ENCODE measurements at regions not wholly inside any gene's neighbourhood (a gene's known extent, or its start where the extent isn't known, plus 50 kb on each side); places are given as distances from the start of the nearest gene placed in this dataset.

GRCh38 chr2:196334710-196335109 lies 163.3 kb upstream of the STK17B start:
- TF ChIP-seq CREB1 (IDR thresholded peaks at IDR 0.05; ENCODE audit: low read depth) (no peak), NFIC (IDR thresholded peaks at IDR 0.05) (no peak), EGR1 (IDR thresholded peaks at IDR 0.05) (no peak), YY1 (IDR thresholded peaks at IDR 0.05; ENCODE audit: low read depth) (no peak), TAF1 (IDR thresholded peaks at IDR 0.05; ENCODE audit: low read depth) (no peak), REST (IDR thresholded peaks at IDR 0.05; ENCODE audit: low read depth) (no peak), TCF12 (IDR thresholded peaks at IDR 0.05; ENCODE audit: low read depth) (no peak), EP300 (IDR thresholded peaks at IDR 0.05; ENCODE audit: borderline replicate concordance) (no peak), CEBPB (IDR thresholded peaks at IDR 0.05) (no peak), USF1 (IDR thresholded peaks at IDR 0.05) (no peak), RAD21 (IDR thresholded peaks at IDR 0.05; ENCODE audit: low read depth) (no peak), FOXM1 (IDR thresholded peaks at IDR 0.05; ENCODE audit: borderline replicate concordance, low read depth) (no peak), MAX (IDR thresholded peaks at IDR 0.05) (no peak), TEAD4 (IDR thresholded peaks at IDR 0.05) (no peak), ZBTB7A (IDR thresholded peaks at IDR 0.05; ENCODE audit: low read depth) (no peak)

- TF ChIP-seq YY1 (IDR thresholded peaks at IDR 0.05; ENCODE audit: low read depth) (no peak), EGR1 (IDR thresholded peaks at IDR 0.05) (no peak), RAD21 (IDR thresholded peaks at IDR 0.05; ENCODE audit: low read depth) (no peak), ZBTB7A (IDR thresholded peaks at IDR 0.05; ENCODE audit: low read depth) (no peak), EP300 (IDR thresholded peaks at IDR 0.05; ENCODE audit: borderline replicate concordance) (no peak), MAX (IDR thresholded peaks at IDR 0.05) (no peak), CEBPB (IDR thresholded peaks at IDR 0.05) (no peak), FOXM1 (IDR thresholded peaks at IDR 0.05; ENCODE audit: borderline replicate concordance, low read depth) (no peak), CREB1 (IDR thresholded peaks at IDR 0.05; ENCODE audit: low read depth) (no peak), TEAD4 (IDR thresholded peaks at IDR 0.05) (no peak), USF1 (IDR thresholded peaks at IDR 0.05) (no peak), TCF12 (IDR thresholded peaks at IDR 0.05; ENCODE audit: low read depth) (no peak), TAF1 (IDR thresholded peaks at IDR 0.05; ENCODE audit: low read depth) (no peak)
These were observed 163.8 kb upstream of the STK17B start for GRCh38 chr2:196335221-196335634.

- TF ChIP-seq EGR1 (IDR thresholded peaks at IDR 0.05): no peak
- TF ChIP-seq CREB1 (IDR thresholded peaks at IDR 0.05; ENCODE audit: low read depth): no peak
- no peak for TF ChIP-seq REST (IDR thresholded peaks at IDR 0.05; ENCODE audit: low read depth)
- TF ChIP-seq TCF12 (IDR thresholded peaks at IDR 0.05; ENCODE audit: low read depth): no peak
- no peak for TF ChIP-seq TEAD4 (IDR thresholded peaks at IDR 0.05)
- no peak for TF ChIP-seq YY1 (IDR thresholded peaks at IDR 0.05; ENCODE audit: low read depth)
- TF ChIP-seq USF1 (IDR thresholded peaks at IDR 0.05): no peak
- no peak for TF ChIP-seq RAD21 (IDR thresholded peaks at IDR 0.05; ENCODE audit: low read depth)
- TF ChIP-seq CEBPB (IDR thresholded peaks at IDR 0.05): no peak
- no peak for TF ChIP-seq ZBTB7A (IDR thresholded peaks at IDR 0.05; ENCODE audit: low read depth)
- no peak for TF ChIP-seq MAX (IDR thresholded peaks at IDR 0.05)
- no peak for TF ChIP-seq FOXM1 (IDR thresholded peaks at IDR 0.05; ENCODE audit: borderline replicate concordance, low read depth)
- no peak for TF ChIP-seq TAF1 (IDR thresholded peaks at IDR 0.05; ENCODE audit: low read depth)
- TF ChIP-seq EP300 (IDR thresholded peaks at IDR 0.05; ENCODE audit: borderline replicate concordance): no peak
- no peak for TF ChIP-seq NFIC (IDR thresholded peaks at IDR 0.05)
These were observed 164.8 kb upstream of the STK17B start for GRCh38 chr2:196336207-196336606.

- TF ChIP-seq TEAD4 (IDR thresholded peaks at IDR 0.05) (no peak), NFIC (IDR thresholded peaks at IDR 0.05) (no peak), MAX (IDR thresholded peaks at IDR 0.05) (no peak), EP300 (IDR thresholded peaks at IDR 0.05; ENCODE audit: borderline replicate concordance) (no peak), TCF12 (IDR thresholded peaks at IDR 0.05; ENCODE audit: low read depth) (no peak), FOXM1 (IDR thresholded peaks at IDR 0.05; ENCODE audit: borderline replicate concordance, low read depth) (no peak), EGR1 (IDR thresholded peaks at IDR 0.05) (no peak), USF1 (IDR thresholded peaks at IDR 0.05) (no peak), RAD21 (IDR thresholded peaks at IDR 0.05; ENCODE audit: low read depth) (no peak), CREB1 (IDR thresholded peaks at IDR 0.05; ENCODE audit: low read depth) (no peak), REST (IDR thresholded peaks at IDR 0.05; ENCODE audit: low read depth) (no peak), ZBTB7A (IDR thresholded peaks at IDR 0.05; ENCODE audit: low read depth) (no peak), CEBPB (IDR thresholded peaks at IDR 0.05) (no peak), TAF1 (IDR thresholded peaks at IDR 0.05; ENCODE audit: low read depth) (no peak), YY1 (IDR thresholded peaks at IDR 0.05; ENCODE audit: low read depth) (no peak)
These were observed 165.3 kb upstream of the STK17B start for GRCh38 chr2:196336715-196337114.
